A673 (cell line): ENCODE measurements at regions not wholly inside any gene's neighbourhood (a gene's known extent, or its start where the extent isn't known, plus 50 kb on each side); places are given as distances from the start of the nearest gene placed in this dataset.

Source experiments
- EZH2 ChIP-seq: fragments of 200-600 bp; sonication (generic); IDR thresholded peaks from 2 replicates; pipeline ENCODE4 v1.6.1; 2017; ENCODE audit warnings: borderline replicate concordance, low read depth, mild to moderate bottlenecking, mixed read lengths, antibody characterized with exemption, low read length; ENCODE audit not compliant: poor library complexity, severe bottlenecking
- TF ChIP-seq, protein P1 (sequence below): fragments of 300-800, 200-600 bp; sonication (generic); conservative IDR thresholded peaks from 2 replicates; pipeline ENCODE4 v1.5.1; 2017; ENCODE audit warnings: low read depth, mild to moderate bottlenecking, antibody characterized with exemption, low read length, moderate library complexity, mixed read lengths

DNA sequence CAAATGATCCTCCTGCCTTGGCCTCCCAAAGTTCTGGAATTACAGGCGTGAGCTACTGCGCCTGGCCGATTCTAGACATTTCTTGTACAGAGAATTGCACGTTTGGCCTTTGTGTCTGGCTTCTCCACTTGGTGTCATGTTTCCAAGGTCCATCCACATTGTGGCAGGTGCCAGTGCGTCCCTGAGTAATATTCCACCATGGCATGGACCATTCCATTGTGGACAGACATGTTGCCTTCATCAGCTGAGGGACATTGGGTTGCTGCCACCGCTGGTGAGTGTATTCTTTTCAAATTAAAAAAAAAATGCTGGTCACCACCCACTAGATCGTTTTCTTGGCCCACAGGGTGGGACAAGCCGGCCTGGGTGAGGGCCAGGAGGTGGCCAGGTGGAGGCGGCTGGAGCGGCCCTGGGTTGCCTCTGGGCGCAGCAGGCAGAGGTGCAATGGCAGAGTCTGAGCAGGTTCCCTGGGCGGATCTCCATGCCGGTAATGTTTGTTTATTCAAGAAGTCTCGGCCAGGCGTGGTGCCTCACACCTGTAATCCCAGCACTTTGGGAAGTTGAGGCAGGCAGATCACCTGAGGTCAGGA lies 274.1 kb downstream of the SEC14L1 start:
- TF ChIP-seq, protein P1, sequence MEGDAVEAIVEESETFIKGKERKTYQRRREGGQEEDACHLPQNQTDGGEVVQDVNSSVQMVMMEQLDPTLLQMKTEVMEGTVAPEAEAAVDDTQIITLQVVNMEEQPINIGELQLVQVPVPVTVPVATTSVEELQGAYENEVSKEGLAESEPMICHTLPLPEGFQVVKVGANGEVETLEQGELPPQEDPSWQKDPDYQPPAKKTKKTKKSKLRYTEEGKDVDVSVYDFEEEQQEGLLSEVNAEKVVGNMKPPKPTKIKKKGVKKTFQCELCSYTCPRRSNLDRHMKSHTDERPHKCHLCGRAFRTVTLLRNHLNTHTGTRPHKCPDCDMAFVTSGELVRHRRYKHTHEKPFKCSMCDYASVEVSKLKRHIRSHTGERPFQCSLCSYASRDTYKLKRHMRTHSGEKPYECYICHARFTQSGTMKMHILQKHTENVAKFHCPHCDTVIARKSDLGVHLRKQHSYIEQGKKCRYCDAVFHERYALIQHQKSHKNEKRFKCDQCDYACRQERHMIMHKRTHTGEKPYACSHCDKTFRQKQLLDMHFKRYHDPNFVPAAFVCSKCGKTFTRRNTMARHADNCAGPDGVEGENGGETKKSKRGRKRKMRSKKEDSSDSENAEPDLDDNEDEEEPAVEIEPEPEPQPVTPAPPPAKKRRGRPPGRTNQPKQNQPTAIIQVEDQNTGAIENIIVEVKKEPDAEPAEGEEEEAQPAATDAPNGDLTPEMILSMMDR = no peak
- TF ChIP-seq EZH2 = no peak
